Epithelial cell of prostate (primary cell): ENCODE measurements at regions not wholly inside any gene's neighbourhood (a gene's known extent, or its start where the extent isn't known, plus 50 kb on each side); places are given as distances from the start of the nearest gene placed in this dataset.
"Not testable (repeated sequence)": the region's sequence is repeated elsewhere in the genome, so short reads cannot be mapped to it uniquely, and the experiment has no call there.

ENCODE experiments used
- DNase-seq: peaks from one replicate; pipeline ENCODE4 v3.0.0-alpha.2; 2011; ENCODE audit warnings: low read depth, low spot score
- H3K27ac ChIP-seq: fragments of 450-650 bp; 2 replicates; pipeline ENCODE4 v1.5.1; 2017; ENCODE audit warnings: mild to moderate bottlenecking

DNA sequence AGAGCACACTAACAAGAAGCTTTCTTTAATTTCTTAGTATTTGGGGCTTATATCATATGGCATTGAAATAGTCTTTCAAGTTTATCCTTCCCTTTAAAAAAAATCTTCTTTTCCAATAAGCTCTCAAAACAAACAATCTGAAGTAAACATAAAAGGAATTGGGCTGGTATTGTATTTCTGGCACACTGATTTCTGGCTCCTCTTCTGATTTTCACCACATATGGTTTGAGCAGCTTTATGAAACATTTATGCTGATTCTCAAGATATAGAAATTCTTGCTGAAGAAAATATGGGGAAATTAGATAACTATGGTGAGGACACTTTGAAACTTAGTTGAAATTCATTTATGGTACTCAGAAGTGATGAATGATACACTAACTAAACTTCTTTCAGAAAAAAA lies 467.2 kb downstream of the TFAP2B start:
- H3K27ac ChIP-seq, result no peak overlapping the region

DNA sequence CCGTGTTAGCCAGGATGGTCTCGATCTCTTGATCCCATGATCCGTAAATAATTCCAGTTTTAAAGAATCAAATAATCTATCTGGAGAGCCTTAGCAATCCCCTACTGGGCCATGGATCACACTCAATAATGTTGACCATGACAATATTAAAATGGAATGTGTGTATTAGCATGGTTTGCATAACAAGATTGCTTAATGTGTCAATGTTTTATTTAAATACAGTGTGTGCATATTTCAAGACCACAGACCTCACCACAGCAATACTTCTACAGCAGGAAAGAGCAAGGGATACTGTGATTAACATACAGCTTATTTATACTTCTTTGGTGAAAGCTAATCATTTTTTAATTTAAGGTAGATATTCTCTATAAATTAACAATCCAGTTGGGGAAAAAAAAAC lies 470.4 kb downstream of the TFAP2B start:
- peak; percentile 2 for DNase-seq
- H3K27ac ChIP-seq, result no peak overlapping the region

More for the DNA sequence above, 467.2 kb downstream of the TFAP2B start:
- no peak for DNase-seq

DNA sequence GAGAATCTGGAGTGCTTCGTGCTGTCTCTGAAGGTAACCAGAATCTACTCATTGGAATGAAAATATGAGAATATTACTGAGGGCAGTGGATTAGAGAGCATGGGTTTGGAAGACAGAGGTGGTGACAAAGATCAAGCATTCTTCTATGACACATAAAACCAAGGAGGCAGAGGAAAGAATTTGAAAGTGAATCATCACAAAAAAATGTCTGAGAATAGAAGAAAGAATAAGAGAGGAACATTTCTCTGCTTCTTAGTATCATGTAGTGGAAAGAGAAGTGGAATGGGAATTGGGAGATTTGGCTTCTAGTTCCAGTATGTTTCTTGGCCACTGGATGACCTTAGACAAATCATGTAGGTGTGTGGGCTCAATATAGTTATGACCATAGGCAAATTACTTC lies 474.0 kb downstream of the TFAP2B start:
- no peak for DNase-seq
- H3K27ac ChIP-seq, result no peak overlapping the region

DNA sequence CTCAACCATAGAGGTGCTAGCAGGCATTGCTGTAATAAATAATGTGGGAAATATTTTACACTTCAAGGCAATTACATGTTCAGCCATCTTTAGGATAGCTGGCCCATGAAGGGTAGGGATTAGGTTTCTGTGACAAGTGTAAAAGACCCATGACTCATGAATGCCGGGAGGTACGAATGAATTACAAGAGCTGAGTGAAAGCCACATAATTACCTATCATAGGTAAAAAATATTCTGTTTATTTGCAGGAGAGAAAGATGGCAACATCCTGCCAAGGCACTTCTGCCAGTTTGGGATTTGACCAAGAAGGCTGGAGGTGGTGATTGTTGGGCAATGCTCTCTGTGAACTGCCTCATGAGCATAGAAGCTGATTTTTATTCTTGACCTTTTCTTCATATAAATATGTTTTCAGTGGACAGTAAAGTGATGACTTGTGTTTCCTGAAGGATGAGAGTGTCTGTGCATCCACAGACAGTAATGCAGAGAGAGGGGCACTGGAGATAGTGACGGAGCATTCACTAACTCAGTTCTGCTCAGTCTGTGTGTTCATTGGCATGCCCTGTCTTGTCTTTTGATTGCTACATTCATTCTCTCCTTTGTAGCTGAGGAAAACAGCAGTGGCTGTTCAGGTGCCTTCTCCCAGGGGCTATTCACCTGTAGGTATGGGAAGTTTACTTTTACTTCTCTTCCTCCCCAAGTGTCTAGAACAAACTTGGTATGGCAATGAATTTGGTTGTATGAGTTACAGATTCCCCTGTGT lies 481.1 kb downstream of the TFAP2B start:
- peak; percentile 29 for DNase-seq
- peak overlapping the region; percentile 62 for H3K27ac ChIP-seq

DNA sequence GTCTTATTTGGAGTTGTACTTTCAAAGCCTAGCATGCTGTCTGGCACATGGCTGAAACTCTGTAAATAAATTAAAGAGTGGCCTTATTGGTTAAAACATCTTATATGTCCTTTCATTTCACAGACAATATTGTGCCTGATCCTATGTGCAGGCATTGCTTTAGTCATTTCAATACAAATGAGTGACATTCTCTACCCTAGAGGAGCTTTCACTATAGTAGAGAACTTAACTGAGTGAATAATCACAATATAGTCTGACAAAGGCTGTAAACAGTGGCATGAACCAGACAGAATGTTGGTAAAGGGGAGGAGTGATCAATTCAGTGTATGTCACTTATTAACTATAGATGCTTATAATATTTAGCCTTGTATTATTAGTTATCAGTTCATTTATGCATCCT lies 481.8 kb downstream of the TFAP2B start:
- DNase-seq, result no peak
- peak overlapping the region; percentile 62 for H3K27ac ChIP-seq

DNA sequence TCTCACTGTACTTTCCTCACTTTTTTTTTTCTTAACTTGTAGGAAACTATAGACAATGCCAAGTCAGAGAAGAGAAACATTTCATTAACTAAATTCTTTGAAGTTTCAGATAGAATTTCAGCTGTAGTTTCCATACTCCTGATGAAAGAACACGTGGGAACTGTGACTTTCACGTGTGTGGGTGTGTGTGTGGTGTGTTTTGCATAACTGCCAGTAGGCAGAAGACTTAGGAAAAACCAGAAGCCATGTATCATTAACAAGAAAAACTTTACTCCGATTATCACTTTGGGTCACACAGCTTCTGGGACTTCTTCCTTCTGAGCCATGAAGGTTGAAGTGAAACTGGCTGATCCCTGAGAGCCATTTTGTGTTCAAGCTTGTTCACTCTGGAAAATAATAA lies 483.3 kb downstream of the TFAP2B start:
- H3K27ac ChIP-seq, result no peak overlapping the region
- DNase-seq, result no peak

DNA sequence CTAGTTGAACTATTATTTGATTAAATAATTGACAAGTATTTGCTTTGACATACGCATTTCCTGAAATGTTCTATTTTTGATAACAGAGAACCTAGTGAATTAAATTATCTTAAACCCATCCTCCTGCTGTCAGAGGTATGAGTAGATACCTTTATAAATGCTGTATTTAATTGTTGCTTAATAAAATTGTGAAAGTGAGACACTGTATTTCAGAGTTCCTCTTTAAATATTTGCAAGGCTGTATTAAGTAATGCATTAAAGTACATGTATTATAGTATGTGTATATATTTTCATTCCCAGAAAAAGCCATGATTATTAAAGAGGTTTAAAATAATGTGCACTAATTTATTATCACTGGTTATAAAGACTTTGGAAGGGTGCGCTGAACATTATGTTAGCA lies 483.8 kb downstream of the TFAP2B start:
- no peak for DNase-seq
- H3K27ac ChIP-seq, result no peak overlapping the region

DNA sequence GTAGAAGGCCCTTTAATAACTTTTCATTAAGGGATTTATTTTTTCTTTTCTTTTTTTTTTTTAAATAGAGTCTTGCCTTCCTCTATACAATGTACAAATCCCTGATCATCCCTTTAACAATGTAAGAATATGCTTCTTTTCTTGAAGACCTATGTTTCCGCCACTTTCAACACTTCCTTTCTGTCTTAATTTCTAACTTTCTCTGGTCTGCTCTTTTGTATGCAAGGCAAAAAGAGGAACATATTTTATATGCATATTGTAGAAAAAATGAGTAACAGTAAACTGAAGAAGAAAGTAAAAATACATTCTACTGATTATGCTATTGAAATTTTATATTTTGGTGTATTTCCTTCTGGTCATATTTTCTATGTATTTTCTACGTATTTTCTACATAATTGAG lies 484.7 kb downstream of the TFAP2B start:
- H3K27ac ChIP-seq, result no peak overlapping the region
- DNase-seq, result no peak

DNA sequence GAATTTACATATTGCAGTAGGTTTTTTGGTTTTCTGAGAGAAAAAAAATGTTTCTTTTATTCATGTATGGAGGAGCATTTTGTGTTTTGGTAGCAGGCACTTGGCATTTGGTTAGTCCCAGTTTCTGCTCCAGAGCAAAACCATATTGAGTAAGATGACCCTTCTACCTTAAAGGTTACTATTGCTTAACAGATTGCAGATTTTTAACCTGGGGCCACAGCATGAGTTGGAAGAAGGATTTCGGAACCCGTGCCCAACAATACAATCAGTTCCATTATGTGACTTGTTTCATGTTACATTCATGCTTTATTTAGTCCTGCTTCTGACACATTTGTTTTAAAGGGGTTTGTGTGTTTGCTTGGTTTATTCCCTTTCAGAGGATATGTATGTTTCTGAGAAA lies 496.3 kb downstream of the TFAP2B start:
- DNase-seq, result no peak
- no peak overlapping the region for H3K27ac ChIP-seq

DNA sequence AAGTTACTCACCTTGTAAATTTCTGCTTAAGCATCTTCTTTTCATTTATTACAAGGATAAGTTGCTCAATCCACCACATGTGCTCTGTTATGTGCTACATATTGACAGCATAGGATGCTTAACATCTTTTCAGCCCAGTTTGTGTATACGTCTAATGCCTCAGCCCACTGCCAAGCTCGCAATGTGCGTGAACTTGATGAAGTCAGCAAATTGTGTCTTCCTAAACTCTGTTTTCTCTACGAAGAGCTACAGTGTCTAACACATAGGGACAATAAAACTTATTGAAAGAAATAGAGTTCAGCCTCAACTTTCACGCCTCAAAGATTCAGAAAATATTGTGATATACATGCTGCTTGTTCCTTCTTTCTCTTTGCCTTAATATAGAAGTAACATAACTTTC lies 500.0 kb downstream of the TFAP2B start:
- no peak for DNase-seq
- no peak overlapping the region for H3K27ac ChIP-seq

DNA sequence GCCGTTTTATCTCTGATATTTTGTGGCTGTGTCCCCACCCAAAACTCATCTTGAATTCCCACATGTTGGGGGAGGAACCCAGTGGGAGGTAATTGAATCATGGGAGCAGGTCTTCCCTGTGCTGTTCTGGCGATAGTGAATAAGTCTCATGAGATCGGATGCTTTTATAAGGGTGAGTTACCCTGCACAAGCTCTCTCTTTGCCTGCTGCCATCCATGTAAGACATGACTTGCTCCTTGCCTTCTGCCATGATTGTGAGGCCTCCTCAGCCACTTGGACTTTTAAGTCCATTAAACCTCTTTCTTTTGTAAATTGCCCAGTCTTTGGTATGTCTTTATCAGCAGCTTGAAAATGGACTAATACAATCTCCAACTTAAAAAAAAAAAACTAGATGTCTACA lies 502.8 kb downstream of the TFAP2B start:
- DNase-seq, H3K27ac ChIP-seq: not testable (repeated sequence)

DNA sequence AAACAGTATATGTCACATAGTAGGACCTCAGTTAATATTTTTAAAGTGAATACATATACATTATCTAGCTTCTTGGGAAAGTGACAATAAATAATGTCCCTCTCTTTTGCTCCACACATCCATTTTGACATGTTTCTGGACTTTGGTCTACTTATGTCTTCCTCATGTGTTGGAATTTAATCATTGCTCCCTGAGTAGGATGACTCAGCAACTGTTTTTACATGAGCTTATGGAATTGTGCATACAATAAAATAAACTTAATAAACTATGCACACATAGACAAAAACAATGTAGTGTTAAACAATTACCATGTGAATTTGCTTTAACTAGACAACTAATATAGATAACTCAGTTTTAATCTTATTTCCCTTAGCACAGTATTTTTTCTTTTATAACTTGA lies 503.8 kb downstream of the TFAP2B start:
- H3K27ac ChIP-seq, result no peak overlapping the region
- DNase-seq, result no peak

DNA sequence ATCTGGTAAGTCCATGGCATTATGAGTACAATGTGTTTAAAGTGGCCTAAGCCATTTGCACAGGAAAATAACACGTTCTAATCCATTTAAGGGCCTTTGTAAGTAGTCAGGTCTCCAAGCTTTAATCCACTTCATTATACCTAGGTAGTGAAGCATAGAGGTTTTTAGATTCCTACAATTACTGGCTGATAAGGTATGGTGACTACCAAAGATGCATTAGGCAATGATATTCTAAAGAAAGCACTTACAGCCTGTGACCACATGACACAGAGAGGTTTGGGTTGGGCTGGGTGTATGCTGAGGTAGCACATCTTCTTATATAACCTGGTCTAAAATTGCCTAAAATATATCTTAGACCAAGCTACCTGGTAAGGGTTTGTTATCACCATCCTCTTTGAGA lies 504.4 kb downstream of the TFAP2B start:
- no peak for DNase-seq
- no peak overlapping the region for H3K27ac ChIP-seq

DNA sequence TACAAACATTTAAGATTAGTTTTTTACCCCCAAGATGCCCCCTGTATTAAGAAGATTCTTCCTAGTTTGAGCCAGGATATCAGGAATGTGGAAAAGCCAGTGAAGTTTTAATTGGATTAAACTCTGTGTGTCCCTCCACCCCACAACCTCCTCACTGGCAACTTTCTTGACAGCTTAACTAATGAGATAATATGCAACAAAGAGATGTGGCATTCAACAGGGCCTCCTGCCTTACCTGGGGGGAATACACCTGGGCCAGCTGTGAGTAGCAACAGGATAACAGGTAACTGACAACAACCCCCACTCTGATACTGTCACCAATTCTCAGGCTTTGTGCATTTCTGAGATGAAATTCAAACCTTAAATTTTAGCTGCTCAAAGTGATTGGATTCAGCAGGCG lies 512.3 kb downstream of the TFAP2B start:
- DNase-seq, result no peak
- no peak overlapping the region for H3K27ac ChIP-seq

DNA sequence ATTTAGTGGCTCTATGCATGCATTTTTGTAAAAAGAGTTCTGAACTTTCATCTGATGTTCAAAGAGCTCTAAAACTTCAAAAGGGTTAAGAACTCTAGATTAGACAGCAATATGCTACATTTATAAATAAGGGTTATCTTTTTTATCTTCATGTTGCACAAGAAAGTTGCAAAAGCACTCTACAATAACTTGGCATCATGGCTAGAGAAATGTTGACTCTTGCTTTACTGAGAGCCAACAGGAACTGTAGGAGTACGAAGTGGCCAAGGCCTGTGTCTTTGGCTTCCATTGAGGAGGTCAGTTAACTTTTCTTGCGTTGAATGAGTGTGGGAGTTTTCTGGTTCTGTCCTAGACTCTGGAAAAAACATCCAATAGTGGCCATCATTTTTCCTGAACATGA lies 516.9 kb downstream of the TFAP2B start:
- no peak for DNase-seq
- H3K27ac ChIP-seq, result no peak overlapping the region

DNA sequence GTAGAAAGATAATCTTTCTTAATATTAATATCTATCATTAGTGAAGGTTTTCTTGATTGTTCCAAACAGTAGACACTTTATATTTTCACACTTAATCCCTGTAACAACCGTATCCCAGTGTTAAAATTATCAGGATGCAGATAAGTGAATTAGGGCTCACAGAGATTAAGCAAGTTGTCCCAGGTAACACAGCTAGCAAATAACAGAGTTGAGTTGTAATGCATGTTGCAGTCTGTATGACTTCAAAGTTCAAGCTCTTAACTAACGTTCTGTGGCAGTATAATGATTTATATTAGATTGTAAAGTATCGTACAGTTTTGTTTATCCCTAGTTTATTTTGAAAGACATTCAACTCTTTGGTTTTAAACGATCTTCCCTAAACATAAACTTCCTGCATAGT lies 517.5 kb downstream of the TFAP2B start:
- DNase-seq, result no peak
- H3K27ac ChIP-seq, result no peak overlapping the region

DNA sequence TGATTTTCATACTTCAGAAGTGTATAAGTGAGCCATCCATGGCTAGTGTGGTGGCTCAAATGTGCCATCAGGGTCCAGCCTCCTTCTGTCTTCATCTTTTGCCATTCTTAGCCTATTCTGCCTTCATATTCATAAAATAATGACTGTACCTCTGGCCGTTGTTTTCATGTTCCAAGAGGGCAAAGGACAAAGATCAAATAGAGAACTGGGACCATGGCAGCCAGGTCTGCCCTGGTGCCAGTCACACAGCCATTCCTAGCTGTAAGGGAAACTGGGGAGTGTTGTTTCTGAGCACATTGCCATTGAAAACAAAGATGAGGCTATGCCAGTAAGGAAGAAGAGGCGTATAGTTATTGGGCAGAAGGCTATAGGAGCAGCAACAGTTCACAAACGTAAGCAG lies 518.6 kb downstream of the TFAP2B start:
- no peak for DNase-seq
- no peak overlapping the region for H3K27ac ChIP-seq

DNA sequence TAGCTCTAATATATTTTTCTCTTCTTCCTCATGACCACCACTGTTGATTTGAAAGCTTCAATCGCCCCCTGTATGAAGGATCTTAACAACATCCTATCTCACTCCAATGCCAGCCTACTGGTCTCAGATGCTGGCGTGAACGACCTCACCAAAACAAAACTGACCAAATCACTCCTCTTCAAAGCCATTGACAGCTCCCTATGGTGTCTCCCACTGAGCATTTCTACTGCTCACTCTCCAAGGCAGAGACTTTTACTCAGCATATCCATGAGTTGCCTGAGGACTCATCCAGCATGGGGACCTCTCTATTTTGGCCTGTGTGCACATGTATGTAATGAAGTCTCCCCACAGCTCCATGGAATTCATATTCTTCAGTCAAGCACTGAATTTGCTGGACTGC lies 520.4 kb downstream of the TFAP2B start:
- no peak for DNase-seq
- H3K27ac ChIP-seq, result no peak overlapping the region

DNA sequence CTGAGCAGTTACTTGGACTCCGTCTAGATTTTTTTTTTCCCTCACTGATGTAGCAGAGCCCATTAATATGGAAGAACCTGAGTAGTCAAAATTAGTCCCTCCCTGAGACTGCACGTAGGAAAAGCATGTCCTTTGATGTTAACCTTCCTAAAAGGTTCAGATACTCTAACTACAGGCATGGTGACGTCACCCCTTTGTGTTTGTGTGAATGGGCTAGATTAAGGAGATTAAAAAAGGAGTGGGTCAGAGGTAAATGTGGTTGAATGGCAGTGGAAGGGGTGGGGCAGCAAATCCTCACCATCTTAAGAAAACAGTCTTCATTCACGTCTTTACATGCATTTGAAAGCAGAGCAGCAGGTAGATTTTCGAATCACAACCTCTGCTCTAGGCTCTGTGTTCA lies 521.1 kb downstream of the TFAP2B start:
- no peak overlapping the region for H3K27ac ChIP-seq
- DNase-seq, result peak; percentile 22

DNA sequence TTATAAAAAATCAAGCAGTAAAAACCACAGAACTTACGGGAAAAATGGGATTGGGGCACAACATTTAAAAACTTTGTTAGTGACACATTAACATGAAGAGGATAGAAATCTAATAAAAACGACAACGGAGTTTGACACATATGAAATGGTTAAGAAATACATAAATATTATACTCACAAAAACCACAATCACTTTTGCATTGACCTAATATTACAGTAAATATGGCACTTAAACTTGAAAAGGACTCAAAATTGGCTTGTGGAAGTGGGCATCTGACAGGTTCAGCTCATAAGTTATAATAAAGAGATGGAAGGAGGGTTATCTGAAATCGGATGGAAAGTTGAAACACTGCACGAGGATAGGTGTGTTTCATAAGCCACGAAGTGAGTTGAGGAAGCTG lies 523.7 kb downstream of the TFAP2B start:
- DNase-seq, result no peak
- no peak overlapping the region for H3K27ac ChIP-seq

DNA sequence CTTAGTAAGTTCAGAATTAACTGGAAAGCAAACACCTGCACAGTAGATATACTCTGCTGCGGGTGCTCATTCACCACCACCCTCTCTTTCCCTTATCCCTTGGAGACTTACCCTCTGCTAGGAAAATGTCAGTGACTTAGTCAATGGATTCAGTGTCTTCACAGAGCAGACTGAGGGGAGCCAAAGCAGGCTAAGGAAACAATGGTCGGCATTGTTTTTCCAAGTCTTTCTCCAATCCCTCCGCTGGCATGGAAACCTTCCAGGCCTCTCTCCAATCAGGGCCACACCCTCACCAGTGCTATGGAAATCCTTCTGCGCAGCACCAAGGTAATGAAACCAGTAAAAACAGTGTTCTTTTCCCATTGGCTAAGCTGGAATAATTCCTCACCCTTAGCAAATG lies 531.2 kb downstream of the TFAP2B start:
- no peak for DNase-seq
- no peak overlapping the region for H3K27ac ChIP-seq

DNA sequence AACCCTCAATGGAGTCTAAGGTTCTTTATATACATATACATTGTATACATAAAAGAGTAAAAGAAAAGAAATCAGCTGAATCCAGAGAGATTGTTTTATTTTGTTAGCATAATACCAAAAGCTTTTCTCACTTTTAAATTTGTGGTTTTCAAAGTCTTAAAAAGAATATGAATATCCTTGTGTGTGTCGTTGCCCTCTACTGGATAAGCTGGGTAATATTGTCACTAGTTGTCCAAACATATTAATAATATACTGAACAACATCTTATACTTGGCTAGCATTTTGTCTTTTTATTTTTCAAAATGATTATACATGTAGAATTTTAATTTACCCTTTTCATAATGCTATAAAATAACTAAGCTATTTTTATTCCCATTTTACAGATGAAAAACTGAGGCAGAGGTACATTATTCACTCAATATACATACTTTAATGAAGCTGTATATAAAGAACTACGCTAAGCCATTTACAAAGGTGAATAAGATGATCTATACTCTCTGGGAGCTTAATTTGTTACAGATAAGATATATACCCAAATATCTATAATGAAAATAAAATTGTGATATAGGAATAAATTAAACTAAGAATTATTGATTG lies 531.7 kb downstream of the TFAP2B start:
- no peak overlapping the region for H3K27ac ChIP-seq

More for the DNA sequence above, 531.7 kb downstream of the TFAP2B start:
- DNase-seq, result no peak
